ENCODE measurements at regions not wholly inside any gene's neighbourhood (a gene's known extent, or its start where the extent isn't known, plus 50 kb on each side); places are given as distances from the start of the nearest gene placed in this dataset.

DNA sequence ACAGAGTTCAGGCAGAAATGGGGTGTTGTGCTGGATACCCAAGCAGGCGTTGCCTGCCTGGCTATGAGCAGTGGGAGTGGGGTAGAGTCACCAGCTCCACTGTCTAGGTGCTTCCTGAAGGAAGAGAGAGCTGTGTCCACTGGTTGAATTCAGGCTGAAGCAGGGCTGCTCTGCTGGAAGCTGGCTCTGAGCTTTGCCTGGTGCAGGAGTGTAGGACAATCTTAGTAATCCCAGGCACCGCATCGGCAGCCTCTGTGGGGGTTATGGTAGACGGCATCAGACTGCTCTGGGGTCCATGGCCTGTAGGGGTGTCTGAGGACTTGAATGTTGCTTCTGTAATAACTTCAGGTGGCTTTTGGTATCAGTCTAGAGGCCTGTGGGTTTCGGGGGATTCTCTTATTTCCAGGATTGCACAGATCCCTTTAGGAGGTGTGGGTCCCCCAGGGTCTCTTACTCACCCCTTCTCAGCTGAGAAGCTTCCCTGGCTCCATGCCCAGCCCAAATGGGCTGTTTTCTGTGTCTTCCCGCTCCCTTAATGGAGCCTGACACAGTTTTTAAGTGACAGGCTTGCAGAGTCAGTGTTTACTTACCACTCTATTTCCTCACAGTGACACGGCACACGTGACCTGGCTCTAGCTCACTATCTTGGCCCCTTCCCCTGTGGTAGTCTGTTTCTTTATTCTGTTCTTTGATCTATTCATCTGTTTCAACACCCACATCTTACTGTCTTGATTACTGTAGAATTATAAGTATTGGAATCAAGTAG is 644.3 kb downstream of the CBLN2 start:
- no peak for DNase-seq (ENCODE audit: low read depth)

DNA sequence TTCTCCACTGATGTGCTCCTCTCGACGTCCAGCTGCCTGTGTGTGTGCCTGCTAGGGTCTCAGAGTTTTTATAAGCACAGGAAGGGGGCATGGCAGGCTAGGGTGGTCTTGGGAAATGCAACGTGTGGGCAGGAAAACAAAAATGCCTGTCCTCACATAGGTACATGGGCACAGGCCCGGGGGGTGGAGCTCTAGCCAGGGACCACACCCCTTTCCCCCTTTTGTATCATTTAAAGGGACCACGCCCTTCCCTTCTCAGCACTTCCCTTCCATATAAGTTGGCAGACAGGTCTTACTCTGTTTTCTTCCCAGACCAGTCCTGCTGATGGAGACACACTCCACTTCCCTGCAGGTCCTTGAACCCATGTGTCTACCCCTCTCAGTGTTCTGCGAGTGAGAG is 645.0 kb downstream of the CBLN2 start:
- no peak for DNase-seq (ENCODE audit: low read depth)

DNA sequence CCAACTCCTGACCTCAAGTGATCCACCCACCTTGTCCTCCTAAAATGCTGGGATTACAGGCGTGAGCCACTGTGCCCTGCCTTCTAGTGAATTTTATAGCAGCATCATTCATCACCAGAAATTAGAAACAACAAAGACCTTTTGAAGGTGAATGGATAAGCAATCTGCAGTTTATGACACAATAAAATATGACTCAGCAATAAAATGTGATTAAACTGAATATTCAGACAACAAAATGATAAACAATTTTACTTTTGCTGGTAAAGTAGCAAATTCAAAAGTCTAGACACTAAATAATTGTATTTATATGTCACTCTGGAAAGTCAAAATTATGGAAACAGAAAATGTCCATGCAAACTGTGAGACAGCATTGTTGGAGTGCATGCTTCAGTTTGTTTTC is 656.6 kb downstream of the CBLN2 start:
- no peak for DNase-seq (ENCODE audit: low read depth)

DNA sequence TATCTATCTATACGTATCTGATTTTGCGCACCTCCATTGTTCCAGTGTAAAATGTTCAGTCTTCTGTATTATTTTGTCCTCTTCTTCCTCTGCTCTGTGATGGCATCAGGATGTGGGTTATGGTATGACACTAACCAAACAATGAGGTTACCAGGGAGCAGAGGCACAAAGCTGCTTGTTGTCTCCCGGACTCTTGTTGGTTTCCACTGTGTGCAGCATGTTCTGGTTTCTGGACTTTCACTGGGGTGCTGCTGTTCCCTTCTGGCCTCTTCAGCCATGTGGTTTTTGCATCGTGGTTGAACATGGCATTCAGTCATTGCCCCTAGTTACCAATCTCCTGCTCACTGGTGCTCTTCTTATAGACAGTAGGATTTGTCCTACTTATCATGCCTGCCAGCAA is 665.9 kb downstream of the CBLN2 start:
- DNase-seq (ENCODE audit: low read depth), result no peak

DNA sequence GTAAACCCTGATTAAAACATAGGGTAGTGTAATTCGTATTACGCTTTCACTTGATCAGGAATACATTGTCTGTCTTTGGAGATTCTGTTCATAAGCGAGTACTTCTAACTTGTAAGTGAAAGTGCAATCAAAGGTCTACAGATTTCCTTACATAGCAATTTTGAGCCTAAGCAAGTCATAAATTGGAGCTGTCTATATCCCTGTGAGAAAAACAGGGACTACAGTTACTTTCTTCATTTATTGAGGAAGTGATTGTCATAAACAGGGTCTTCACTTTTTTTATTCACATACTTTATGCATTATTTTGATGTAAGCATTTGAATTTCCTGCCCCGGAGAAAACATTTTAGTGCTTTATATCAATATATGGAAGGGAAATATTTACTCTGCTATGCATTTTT is 670.4 kb downstream of the CBLN2 start:
- no peak for DNase-seq (ENCODE audit: low read depth)

DNA sequence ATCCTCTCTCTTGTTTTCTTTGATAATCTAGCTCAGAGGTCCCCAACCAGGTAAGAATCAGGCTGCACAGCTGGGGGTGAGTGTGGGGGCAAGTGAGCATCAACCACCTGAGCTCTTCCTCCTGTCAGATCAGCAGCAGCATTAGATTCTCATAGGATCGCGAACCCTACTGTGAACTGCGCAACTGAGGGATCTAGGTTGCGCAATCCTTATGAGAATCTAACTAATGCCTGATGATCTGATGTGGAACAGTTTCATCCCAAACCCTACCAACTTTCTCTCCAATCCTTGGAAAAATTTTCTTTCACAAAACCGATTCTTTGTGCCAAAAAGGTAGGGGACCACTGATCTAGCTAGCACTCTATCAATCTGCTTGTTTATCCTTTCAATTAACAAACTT is 678.3 kb downstream of the CBLN2 start:
- no peak for DNase-seq (ENCODE audit: low read depth)

DNA sequence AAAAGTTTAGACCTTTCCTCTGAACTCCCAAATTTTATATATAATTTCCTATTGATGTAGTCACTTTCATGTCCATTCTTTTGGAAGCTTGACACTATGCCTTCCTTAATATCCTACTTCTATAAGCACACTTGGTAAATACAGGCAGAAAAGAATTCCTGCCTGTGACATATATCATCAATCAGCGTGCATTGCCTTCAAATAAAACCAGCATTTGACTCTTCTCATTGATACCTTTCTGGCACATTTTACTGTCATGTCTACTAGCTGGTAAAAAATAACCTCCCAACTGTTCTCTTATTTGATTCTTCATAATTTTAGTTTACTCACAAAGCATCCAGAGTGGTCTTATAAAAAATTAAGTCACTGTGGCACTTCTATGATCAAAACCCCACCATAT is 693.5 kb downstream of the CBLN2 start:
- DNase-seq (ENCODE audit: low read depth), result no peak

DNA sequence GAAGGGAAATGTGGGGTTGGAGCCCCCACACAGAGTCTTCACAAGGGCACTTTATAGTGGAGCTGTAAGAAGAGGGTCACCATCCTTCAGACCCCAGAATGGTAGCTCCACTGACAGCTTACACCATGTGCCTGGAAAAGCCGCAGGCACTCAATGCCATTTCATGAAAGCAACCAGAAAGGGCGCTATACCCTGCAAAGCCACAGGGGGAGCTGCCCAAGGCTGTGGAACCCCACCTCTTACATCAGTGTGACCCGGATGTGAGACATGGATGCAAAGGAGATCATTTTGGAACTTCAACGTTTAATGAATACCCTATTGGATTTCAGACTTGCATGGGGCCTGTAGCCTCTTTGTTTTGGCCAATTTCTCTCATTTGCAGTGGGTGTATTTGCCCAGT is 694.7 kb downstream of the CBLN2 start:
- no peak for DNase-seq (ENCODE audit: low read depth)

DNA sequence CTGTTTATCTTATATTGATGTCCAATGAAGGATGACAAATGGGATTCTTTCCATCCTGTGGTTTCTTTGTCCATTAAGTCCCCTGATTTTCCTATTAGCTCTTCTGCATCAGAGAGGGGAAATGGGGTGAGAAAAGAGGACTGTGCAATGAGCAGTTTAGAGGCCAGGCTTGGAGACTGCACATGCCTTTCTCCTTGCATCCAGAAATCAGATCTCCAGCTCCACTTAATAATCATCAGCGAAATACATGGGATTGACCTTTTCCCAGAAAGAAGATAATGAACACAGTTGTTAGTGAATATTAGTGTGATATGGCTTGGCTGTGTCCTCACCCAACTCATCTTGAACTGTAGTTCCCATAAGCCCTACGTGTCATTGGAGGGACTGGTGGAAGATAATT is 697.4 kb downstream of the CBLN2 start:
- no peak for DNase-seq (ENCODE audit: low read depth)

DNA sequence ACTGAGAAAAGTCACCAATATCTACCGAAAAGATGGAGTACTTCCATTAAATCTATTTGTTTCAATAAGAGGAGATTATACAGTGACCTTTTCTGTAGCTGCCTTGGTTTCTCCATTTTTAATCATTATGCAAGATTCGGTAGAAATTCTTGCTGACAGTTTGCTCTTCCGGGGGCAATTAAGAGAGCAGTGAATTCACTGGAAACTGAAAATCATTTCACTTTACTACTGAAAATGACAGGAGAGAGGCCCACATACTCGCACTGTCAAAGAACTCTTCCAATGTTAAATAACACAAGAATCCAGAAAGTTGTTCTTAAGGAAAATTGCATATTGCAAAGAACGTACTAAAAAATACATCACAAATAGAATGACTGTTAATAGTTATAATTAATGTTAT is 699.3 kb downstream of the CBLN2 start:
- no peak for DNase-seq (ENCODE audit: low read depth)

DNA sequence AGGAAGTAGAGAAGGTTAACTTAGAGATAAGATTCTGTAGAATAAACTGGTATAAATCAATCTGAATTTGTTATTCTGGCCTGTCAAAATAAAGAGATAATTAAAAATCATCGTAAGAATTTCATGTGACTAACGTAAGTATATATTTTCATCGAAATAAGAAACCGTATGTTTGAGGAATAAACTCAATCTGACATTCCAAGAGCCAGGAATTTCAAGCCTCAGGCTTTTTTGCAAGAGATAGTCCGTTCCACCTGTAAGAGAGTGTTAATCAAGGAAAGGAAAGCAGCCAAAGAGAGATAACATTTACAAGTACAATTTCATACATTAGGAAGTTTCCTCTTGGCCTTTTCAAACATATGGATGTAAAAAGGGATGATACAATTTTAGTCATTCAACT is 701.5 kb downstream of the CBLN2 start:
- no peak for DNase-seq (ENCODE audit: low read depth)

DNA sequence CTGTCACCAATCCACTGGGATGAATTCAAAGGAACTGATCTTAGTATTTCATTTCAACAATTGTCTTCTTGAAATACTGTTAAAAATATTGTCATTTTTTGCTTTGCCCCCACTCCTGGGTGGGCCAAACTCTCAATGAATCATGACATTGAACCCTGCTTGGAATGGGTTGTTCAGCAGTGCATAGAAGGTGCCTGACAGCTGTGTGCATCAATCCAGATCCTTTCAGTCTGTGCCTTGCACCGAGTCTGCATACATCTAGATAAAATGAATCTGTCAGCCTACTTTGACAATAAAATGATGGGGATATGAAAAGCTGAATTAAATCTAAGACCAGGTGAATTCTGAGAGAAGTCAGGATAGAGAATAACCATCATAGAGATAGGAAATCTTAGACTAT is 706.6 kb downstream of the CBLN2 start:
- no peak for DNase-seq (ENCODE audit: low read depth)

DNA sequence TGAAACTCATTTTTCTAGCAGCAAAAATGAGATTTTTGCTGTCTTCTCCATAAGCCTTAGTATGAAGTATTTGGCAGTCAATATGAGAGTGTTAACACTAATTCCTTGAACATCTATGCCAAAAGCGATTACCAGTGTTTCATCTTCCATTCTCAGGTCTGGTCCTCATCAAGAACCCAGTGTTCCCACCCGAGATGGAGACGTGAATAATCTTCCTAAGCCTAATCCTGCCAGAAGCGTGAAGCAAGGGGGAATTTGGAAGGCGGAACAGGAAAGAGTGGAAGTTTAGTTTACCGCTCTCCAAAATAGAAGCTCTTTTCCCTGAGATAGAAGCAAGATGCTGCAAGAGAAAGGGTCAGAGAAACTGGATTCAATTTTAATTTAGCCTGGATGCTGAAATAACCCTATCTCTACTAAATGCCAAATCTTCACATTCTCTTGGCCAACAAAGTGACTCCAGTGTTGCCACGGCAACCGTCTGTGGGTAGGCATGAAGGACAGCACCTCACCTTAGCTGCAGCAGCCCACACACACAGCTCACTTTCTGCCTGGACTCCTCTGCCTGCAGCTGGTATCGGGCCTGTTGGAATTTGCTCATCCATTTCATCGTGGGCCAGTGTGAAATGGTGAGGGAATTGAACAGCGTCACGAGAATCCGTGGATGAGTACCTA is 711.1 kb downstream of the CBLN2 start:
- no peak for DNase-seq (ENCODE audit: low read depth)

DNA sequence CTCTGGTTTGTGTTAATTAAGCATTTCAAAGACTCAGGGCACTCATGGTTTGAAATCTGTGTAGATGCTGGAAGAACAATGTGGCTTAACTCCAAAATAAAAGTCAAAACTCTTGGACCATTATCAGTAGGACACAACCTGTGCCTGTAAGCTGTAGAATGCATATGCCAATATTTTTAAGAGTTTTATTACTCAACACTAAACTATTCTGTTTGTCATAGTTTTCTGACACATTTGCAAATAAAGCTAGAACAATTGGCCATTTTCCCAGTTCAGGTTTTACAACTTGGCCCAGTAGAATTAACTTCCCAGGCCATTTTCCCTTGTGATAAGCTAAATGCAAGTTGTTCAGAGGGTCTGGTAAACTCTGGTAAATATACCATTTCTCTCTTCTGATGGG is 713.1 kb downstream of the CBLN2 start:
- peak; percentile 36 for DNase-seq (ENCODE audit: low read depth)

DNA sequence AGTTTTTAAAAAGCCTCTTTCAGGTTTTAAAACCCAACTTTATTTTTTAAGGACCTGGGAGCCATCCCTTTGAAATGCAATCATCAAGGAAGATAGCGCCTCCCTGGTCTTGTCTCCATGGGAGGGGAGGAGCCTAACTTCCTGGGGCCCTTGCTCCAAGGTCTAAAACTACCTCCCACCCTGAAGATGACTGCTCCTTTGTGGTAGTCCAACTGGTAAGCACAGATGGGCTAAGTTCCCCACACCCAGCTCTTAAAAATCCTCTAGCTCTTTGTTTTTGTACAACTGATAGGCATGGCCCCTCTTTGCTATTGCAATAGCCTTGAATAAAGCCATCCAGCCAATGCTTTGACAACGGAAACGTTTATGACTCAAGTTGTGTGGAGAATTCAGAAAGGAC is 716.8 kb downstream of the CBLN2 start:
- no peak for DNase-seq (ENCODE audit: low read depth)

DNA sequence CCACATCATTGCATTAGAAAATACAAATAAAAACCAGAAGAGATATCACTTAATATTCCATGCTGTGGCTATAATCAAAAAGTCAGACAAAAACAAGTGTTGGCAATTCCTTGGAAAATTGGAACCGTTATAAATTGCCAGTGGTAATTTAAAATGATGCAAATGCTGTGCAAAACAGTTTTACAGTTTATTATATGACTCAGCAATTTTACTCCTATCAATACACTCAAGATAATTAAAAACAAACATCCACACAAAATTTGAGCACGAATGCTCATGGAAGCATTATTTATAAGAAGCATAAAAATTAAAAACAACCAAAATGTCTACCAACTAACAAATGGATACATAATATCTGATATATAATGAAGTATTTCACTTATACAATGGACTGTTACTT is 728.8 kb downstream of the CBLN2 start:
- no peak for DNase-seq (ENCODE audit: low read depth)

DNA sequence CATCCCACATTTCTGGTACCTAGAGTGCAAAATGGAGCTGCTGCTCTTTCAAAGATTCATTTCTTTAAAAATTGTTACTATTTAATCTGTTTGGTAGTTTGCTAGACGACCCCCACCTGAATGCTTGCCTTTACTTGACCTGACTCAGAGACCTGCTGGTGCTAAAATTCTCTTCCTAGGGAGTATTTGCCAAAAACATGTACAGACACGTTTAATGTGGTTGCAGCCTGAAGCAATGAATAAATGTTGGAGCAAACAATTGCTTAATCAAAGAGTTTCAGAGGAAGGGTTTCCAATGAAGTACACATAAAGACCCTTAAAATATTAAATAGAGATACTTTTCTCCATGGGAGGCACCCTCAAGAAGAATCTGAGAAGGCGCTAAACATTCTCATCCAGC is 734.4 kb downstream of the CBLN2 start:
- DNase-seq (ENCODE audit: low read depth), result no peak

DNA sequence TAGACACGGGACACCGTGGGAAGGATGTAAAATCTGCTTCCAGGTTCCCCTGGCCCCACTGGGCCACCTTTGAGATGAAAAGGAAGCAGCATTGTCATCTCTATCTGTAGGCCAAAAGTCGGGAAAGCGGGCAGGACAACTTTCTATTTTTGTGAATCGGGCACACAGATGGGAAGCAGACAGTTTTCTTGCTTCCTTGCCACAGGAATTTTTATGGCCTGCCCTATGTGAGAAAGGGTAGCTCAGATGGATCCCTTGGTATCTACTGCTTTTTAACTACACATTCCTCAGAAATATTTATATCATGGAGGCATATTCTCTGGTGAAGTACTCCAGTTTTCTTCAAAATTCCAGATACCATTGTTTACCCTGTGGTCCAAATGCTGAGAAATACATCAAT is 735.5 kb downstream of the CBLN2 start:
- DNase-seq (ENCODE audit: low read depth), result no peak

DNA sequence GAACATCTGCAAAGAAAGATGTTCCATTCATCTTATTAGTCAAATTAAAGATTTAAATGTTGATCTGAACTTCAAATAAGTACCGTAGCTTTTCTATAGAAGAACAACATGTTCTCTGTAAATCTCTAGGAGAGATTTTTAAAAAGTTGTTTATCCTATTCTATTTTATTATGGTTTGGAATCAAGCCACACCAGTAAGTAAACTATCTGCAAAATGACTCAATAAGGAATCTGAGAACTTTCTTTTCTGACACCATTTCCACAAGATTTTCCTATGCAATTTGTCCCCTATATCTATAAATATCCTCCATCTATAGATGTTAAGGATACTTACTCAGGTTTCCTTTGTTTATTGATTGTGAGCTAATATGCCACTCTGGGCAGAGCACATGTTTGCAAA is 736.6 kb downstream of the CBLN2 start:
- DNase-seq (ENCODE audit: low read depth), result no peak

DNA sequence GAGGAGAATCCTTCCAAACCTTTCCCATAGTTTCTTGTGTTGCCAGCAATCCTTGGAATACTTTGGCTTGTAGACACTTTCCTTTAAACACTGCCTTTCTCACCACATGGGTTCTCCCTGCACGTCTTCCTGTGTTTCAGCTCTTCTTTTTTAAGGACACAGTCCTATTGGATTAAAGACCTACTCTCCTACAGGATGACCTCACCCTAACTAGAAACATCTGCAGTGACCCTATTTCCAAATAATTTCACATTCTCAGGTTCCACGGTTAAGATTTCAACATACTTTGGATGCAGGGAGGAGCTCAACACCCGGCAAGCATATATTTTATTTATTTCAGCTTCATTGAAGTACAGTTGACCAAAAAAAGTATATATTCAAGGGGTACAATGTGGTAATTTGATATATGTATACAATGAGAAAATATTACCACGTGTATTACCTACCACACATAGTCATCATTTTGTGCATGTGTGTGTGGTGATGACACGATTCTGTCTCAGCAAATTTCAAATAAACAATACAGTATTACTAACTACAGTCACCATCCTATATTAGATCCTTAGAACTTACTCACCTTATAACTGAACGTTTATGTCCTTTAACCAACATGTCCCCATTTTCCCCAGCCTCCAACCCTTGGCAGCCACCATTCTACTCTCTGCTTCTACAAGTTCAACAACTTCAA is 745.0 kb downstream of the CBLN2 start:
- peak; percentile 56 for DNase-seq (ENCODE audit: low read depth)

DNA sequence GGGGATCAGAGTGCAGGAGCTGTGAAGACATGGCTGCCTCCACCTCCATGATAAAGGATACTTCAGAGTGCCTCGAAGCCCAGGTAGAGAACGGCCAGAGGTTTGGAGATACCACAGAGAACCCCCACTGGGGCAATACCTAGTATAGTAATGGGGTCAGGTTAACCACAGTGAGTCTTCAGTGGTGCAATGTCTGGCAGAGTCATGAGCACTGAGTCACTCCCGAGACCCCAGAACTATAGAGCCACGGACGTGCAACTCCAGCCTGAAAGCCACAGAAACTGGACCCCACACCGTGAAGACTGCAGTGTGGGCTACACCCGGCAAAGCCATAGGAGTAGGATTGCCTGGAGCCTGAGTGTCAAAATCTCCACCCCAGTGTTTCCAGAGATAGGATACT is 746.6 kb downstream of the CBLN2 start:
- no peak for DNase-seq (ENCODE audit: low read depth)

DNA sequence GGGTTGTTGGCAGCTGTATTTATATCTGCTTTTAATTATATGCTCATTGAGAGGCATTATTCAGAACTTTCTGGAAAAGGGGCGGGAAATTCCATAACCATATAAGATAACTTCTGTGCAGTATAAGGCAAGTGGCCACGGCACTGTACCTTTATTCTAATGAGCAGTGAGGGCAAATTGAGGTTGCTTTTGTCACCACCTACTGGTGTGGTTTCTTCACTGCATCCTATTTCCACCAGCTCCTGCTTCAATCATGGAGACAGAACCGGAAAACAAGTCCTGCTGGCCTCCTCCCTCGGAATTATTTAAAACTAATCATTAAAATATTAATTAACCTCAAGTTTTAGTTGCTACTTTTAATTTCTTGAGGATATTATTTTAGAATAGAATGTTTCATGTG is 759.4 kb downstream of the CBLN2 start:
- DNase-seq (ENCODE audit: low read depth), result no peak

DNA sequence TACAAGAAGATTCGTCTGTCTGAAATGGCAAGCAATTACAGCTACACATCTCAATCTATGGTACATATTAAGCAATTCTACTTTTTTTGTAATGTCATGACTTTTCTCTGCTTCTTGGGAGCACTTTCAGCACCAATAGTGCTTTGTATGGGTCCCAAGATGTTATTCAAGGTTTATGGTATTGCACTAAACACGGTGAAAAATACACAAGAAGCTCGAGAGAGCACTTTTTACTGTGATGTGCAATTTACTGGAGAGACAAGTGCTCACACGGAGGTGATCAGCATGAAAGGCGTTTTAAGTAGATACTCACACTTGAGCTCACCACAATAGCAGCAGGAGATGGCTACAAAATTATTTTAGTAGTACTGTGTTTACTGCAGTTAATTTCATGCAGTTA is 783.6 kb downstream of the CBLN2 start:
- DNase-seq (ENCODE audit: low read depth), result no peak

DNA sequence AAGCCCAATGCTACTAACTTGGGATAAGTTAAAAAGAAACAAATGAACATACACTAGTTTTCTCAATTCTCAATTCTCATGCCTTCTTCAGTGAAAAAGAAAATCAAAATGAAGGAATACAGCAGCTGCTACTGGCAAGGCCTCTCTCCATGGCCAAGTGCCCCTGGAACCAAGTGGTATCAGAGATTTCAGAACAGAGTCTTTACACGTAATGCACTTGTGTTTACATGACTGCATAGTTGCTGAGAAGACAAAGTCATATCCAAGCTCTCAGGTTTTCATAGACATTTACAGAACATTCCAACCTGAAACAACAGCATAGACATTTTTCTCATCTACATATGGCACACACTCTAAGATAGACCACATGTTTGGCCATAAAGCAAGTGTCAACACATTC is 789.9 kb downstream of the CBLN2 start:
- DNase-seq (ENCODE audit: low read depth), result no peak

All from HS-5 (cell line).